Aorta (tissue), 5 donors: ENCODE measurements at regions not wholly inside any gene's neighbourhood (a gene's known extent, or its start where the extent isn't known, plus 50 kb on each side); places are given as distances from the start of the nearest gene placed in this dataset.

Experiments used
- ATAC-seq: fragments of 200-7000 bp; cut with Tn5 transposase; one replicate; pipeline ENCODE4 v1.9.1; 2022; ENCODE audit warnings: moderate library complexity; ENCODE audit not compliant: low FRiP score
- DNase-seq, 2 donors: peaks; one replicate each; pipeline ENCODE4 v3.0.0-alpha.2; 2020
- H3K27ac ChIP-seq, 2 donors: one replicate each; pipeline ENCODE4 v1.5.1; 2013; ENCODE audit warnings: low read length in 2 of 2, mild to moderate bottlenecking in 2 of 2, moderate library complexity in 2 of 2, control low read depth in 1 of 2, inconsistent platforms in 1 of 2, low read depth in 1 of 2
- H3K27me3 ChIP-seq, 2 donors: one replicate each; pipeline ENCODE4 v1.6.1; 2013; ENCODE audit warnings: control low read depth in 1 of 2, low read length in 1 of 2, mild to moderate bottlenecking in 1 of 2, moderate library complexity in 1 of 2; ENCODE audit not compliant: insufficient read depth in 2 of 2, control insufficient read depth in 1 of 2
- H3K36me3 ChIP-seq, 2 donors: one replicate each; pipeline ENCODE4 v1.6.1; 2013; ENCODE audit warnings: control low read depth in 1 of 2, low read length in 1 of 2, mild to moderate bottlenecking in 1 of 2; ENCODE audit not compliant: insufficient read depth in 2 of 2, control insufficient read depth in 1 of 2
- H3K4me1 ChIP-seq, 2 donors: one replicate each; pipeline ENCODE4 v1.6.1; 2013; ENCODE audit warnings: low read length in 2 of 2, control low read depth in 1 of 2, mild to moderate bottlenecking in 1 of 2, moderate library complexity in 1 of 2; ENCODE audit not compliant: insufficient read depth in 2 of 2, control insufficient read depth in 1 of 2
- H3K4me3 ChIP-seq, 2 donors: one replicate each; pipeline ENCODE4 v1.5.1; 2013; ENCODE audit warnings: low read length in 2 of 2, control low read depth in 1 of 2, mild to moderate bottlenecking in 1 of 2
- H3K9me3 ChIP-seq: one replicate; pipeline ENCODE4 v1.6.1; 2013; ENCODE audit warnings: mild to moderate bottlenecking, low read length; ENCODE audit not compliant: control insufficient read depth
- WGBS, 2 donors: extraction: QIAGEN DNeasy Blood & Tissue Kit; methylation state at CpG; one replicate each; pipeline ENCODE4 v1.1.7; 2013; 5-methylcytosine and 5-hydroxymethylcytosine counted together
- intact Hi-C, 2 donors: fragments of 100-400 bp; cut with DNase I; formaldehyde crosslinking; loops; one replicate each; pipeline versions ENCODE4 v1.14.2 to v1.15.0; 2022
- donor health status: healthy with polysubstance abuse.
- donor health status: Bipolar disorder and iron deficiency.
- donor health status: DM: no; HTN: no; CAD: no.
- donor health status: DM: no; HTN: no; CAD: no.
- donor health status: DM: yes; HTN: yes; CAD: no.

GRCh38 chr1:238823416-238823815 is 563.0 kb upstream of the CHRM3 start:
- Histone ChIP-seq H3K27ac (no peak overlapping the region), H3K36me3 (no peaks in the 10 kb centered on the region), H3K4me3 (no peak overlapping the region), H3K4me1 (no peaks in the 10 kb centered on the region), H3K9me3 (no peaks in the 10 kb centered on the region), H3K27me3 (no peaks in the 10 kb centered on the region)
- DNase-seq (no peak), ATAC-seq (no peak)
- intact Hi-C loops: no loop called here

GRCh38 chr1:238811211-238811879 is 575.0 kb upstream of the CHRM3 start:
- ATAC-seq (no peak), DNase-seq (no peak)
- Histone ChIP-seq H3K9me3 (no peaks in the 10 kb centered on the region), H3K4me3 (no peak overlapping the region), H3K27me3 (no peaks in the 10 kb centered on the region), H3K4me1 (no peaks in the 10 kb centered on the region), H3K27ac (no peak overlapping the region), H3K36me3 (no peaks in the 10 kb centered on the region)
- intact Hi-C loops: no loop called here
- WGBS, 2 donors: 55 to 64% methylated on average over 3 of the region's 3 CpGs

GRCh38 chr1:238790882-238791281 is 595.5 kb upstream of the CHRM3 start:
- intact Hi-C loops: no loop called here
- Histone ChIP-seq H3K4me1 (no peaks in the 10 kb centered on the region), H3K4me3 (no peak overlapping the region), H3K27ac (no peak overlapping the region), H3K9me3 (no peaks in the 10 kb centered on the region), H3K36me3 (no peaks in the 10 kb centered on the region), H3K27me3 (no peaks in the 10 kb centered on the region)
- DNase-seq (no peak), ATAC-seq (no peak)
- WGBS, 2 donors: 91 to 92% methylated on average over 4 of the region's 4 CpGs

- intact Hi-C loops: no loop called here
- ATAC-seq (no peak), DNase-seq (no peak)
- H3K4me1 ChIP-seq: no peaks in the 10 kb centered on the region
- no peak overlapping the region for H3K4me3 ChIP-seq
- H3K9me3 ChIP-seq: no peaks in the 10 kb centered on the region
- no peaks in the 10 kb centered on the region for H3K36me3 ChIP-seq
- H3K27ac ChIP-seq: no peak overlapping the region
- no peaks in the 10 kb centered on the region for H3K27me3 ChIP-seq
- WGBS, 2 donors: 78 to 86% methylated on average over 6 of the region's 6 CpGs
These were observed 596.3 kb upstream of the CHRM3 start for GRCh38 chr1:238789916-238790667.

- H3K4me1 ChIP-seq: no peaks in the 10 kb centered on the region
- H3K27me3 ChIP-seq: no peaks in the 10 kb centered on the region
- no peaks in the 10 kb centered on the region for H3K9me3 ChIP-seq
- ATAC-seq (no peak), DNase-seq (no peak)
- H3K4me3 ChIP-seq: no peak overlapping the region
- WGBS, 2 donors: 28% methylated on average over 5 of the region's 5 CpGs
- no peaks in the 10 kb centered on the region for H3K36me3 ChIP-seq
- H3K27ac ChIP-seq: no peak overlapping the region
- intact Hi-C loops: no loop called here
These were observed 598.9 kb upstream of the CHRM3 start for GRCh38 chr1:238787471-238787870.

GRCh38 chr1:238783633-238784032 is 602.7 kb upstream of the CHRM3 start:
- H3K27me3 ChIP-seq: no peaks in the 10 kb centered on the region
- H3K4me1 ChIP-seq: no peaks in the 10 kb centered on the region
- H3K9me3 ChIP-seq: no peaks in the 10 kb centered on the region
- no peak overlapping the region for H3K4me3 ChIP-seq
- no peak for DNase-seq
- H3K27ac ChIP-seq: no peak overlapping the region
- intact Hi-C loops: no loop called here
- ATAC-seq: no peak
- no peaks in the 10 kb centered on the region for H3K36me3 ChIP-seq

GRCh38 chr1:238779716-238780115 is 606.7 kb upstream of the CHRM3 start:
- intact Hi-C loops: no loop called here
- no peak for DNase-seq
- WGBS, 2 donors: 58 to 62% methylated on average over 3 of the region's 3 CpGs

GRCh38 chr1:238778113-238778512 is 608.3 kb upstream of the CHRM3 start:
- no peaks in the 10 kb centered on the region for H3K4me1 ChIP-seq
- DNase-seq (no peak), ATAC-seq (no peak)
- H3K4me3 ChIP-seq: no peak overlapping the region
- intact Hi-C loops: no loop called here
- no peak overlapping the region for H3K27ac ChIP-seq
- no peaks in the 10 kb centered on the region for H3K36me3 ChIP-seq
- no peaks in the 10 kb centered on the region for H3K27me3 ChIP-seq
- WGBS, 2 donors: 68 to 82% methylated on average over 1 of the region's 1 CpG
- no peaks in the 10 kb centered on the region for H3K9me3 ChIP-seq

More at GRCh38 chr1:238779716-238780115, 606.7 kb upstream of the CHRM3 start:
- Histone ChIP-seq H3K4me3 (no peak overlapping the region), H3K27ac (no peak overlapping the region), H3K4me1 (no peaks in the 10 kb centered on the region), H3K27me3 (no peaks in the 10 kb centered on the region), H3K9me3 (no peaks in the 10 kb centered on the region), H3K36me3 (no peaks in the 10 kb centered on the region)
- no peak for ATAC-seq

GRCh38 chr1:238777551-238777950 is 608.8 kb upstream of the CHRM3 start:
- Histone ChIP-seq H3K4me3 (no peak overlapping the region), H3K36me3 (no peaks in the 10 kb centered on the region), H3K27ac (no peak overlapping the region), H3K27me3 (no peaks in the 10 kb centered on the region), H3K9me3 (no peaks in the 10 kb centered on the region), H3K4me1 (no peaks in the 10 kb centered on the region)
- ATAC-seq (no peak), DNase-seq (no peak)
- intact Hi-C loops: no loop called here
